ENCODE measurements at regions not wholly inside any gene's neighbourhood (a gene's known extent, or its start where the extent isn't known, plus 50 kb on each side); places are given as distances from the start of the nearest gene placed in this dataset.
"Not testable (repeated sequence)": the region's sequence is repeated elsewhere in the genome, so short reads cannot be mapped to it uniquely, and the experiment has no call there.

GRCh38 chr1:118298397-118298796 lies 113.4 kb upstream of the SPAG17 start:
- DNase-seq = no peak

GRCh38 chr1:118297521-118297920 lies 112.5 kb upstream of the SPAG17 start:
- no peak for DNase-seq

GRCh38 chr1:118294875-118295642 lies 110.0 kb upstream of the SPAG17 start:
- peak; percentile 71 for DNase-seq

GRCh38 chr1:118291661-118292060 lies 106.6 kb upstream of the SPAG17 start:
- DNase-seq = peak; percentile 51

- DNase-seq = no peak
Observed at GRCh38 chr1:118290571-118290970, 105.5 kb upstream of the SPAG17 start.

- no peak for DNase-seq
Observed at GRCh38 chr1:118290046-118290445, 105.0 kb upstream of the SPAG17 start.

GRCh38 chr1:118280656-118281055 lies 95.6 kb upstream of the SPAG17 start:
- DNase-seq = not testable (repeated sequence)

- DNase-seq = no peak
Observed at GRCh38 chr1:118275472-118276115, 90.6 kb upstream of the SPAG17 start.

GRCh38 chr1:118272884-118273283 lies 87.9 kb upstream of the SPAG17 start:
- DNase-seq = no peak

- no peak for DNase-seq
Observed at GRCh38 chr1:118271883-118272282, 86.9 kb upstream of the SPAG17 start.

GRCh38 chr1:118269598-118269997 lies 84.6 kb upstream of the SPAG17 start:
- no peak for DNase-seq

- DNase-seq = no peak
Observed at GRCh38 chr1:118266436-118266835, 81.4 kb upstream of the SPAG17 start.

- no peak for DNase-seq
Observed at GRCh38 chr1:118264343-118264742, 79.3 kb upstream of the SPAG17 start.

- DNase-seq = no peak
Observed at GRCh38 chr1:118262865-118263264, 77.8 kb upstream of the SPAG17 start.

GRCh38 chr1:118258975-118259374 lies 73.9 kb upstream of the SPAG17 start:
- no peak for DNase-seq

- no peak for DNase-seq
Observed at GRCh38 chr1:118257946-118258345, 72.9 kb upstream of the SPAG17 start.

- no peak for DNase-seq
Observed at GRCh38 chr1:118254491-118255425, 69.7 kb upstream of the SPAG17 start.

- DNase-seq = no peak
Observed at GRCh38 chr1:118254001-118254400, 69.0 kb upstream of the SPAG17 start.

- DNase-seq = no peak
Observed at GRCh38 chr1:118253053-118253915, 68.3 kb upstream of the SPAG17 start.

GRCh38 chr1:118252624-118253023 lies 67.6 kb upstream of the SPAG17 start:
- no peak for DNase-seq

- DNase-seq = no peak
Observed at GRCh38 chr1:118250232-118250631, 65.2 kb upstream of the SPAG17 start.

All from muscle of arm (tissue), 1 donor.